Transverse colon (tissue), 3 donors: ENCODE measurements at regions not wholly inside any gene's neighbourhood (a gene's known extent, or its start where the extent isn't known, plus 50 kb on each side); places are given as distances from the start of the nearest gene placed in this dataset.

Experiments
- CTCF ChIP-seq, 5 experiments: fragments of 200-600 bp in 3 of 5; fragments of 450-650 bp in 2 of 5; sonication (generic) in 3 of 5; IDR thresholded peaks; 1 replicate in 2 of 5; 2 replicates in 3 of 5; pipeline ENCODE4 v1.5.1; 2016 to 2017; ENCODE audit warnings: antibody characterized with exemption in 5 of 5, inconsistent platforms in 3 of 5, mild to moderate bottlenecking in 2 of 5, moderate library complexity in 1 of 5
- POLR2A ChIP-seq: fragments of 450-650 bp; IDR thresholded peaks from one replicate; pipeline ENCODE4 v1.6.1; 2016; ENCODE audit warnings: antibody characterized with exemption, mild to moderate bottlenecking, moderate library complexity

GRCh38 chr20:55515832-55516231, 489.5 kb downstream of the CBLN4 start:
- TF ChIP-seq CTCF (IDR thresholded peaks at IDR 0.05) (no peak), POLR2A (no peak)
